WTC11 (cell line): ENCODE measurements at regions not wholly inside any gene's neighbourhood (a gene's known extent, or its start where the extent isn't known, plus 50 kb on each side); places are given as distances from the start of the nearest gene placed in this dataset.

Source experiments
- CBFB ChIP-seq: sonication (generic); formaldehyde crosslinking; IDR thresholded peaks from 2 replicates; pipeline ENCODE4 v1.8.1; 2022; ENCODE audit warnings: mild to moderate bottlenecking, low read depth, missing genetic modification reagents
- CTCF ChIP-seq: fragments of 200-600 bp; IDR thresholded peaks from 2 replicates; pipeline ENCODE4 v1.8.0; 2022; ENCODE audit warnings: antibody characterized with exemption
- FOXJ3 ChIP-seq: sonication (generic); formaldehyde crosslinking; IDR thresholded peaks from 2 replicates; pipeline ENCODE4 v1.9.0; 2021; ENCODE audit warnings: missing genetic modification reagents, mild to moderate bottlenecking, borderline replicate concordance
- MAX ChIP-seq: sonication (generic); formaldehyde crosslinking; IDR thresholded peaks from 2 replicates; pipeline ENCODE4 v1.8.0; 2022; ENCODE audit warnings: mild to moderate bottlenecking, missing genetic modification reagents
- ZBTB21 ChIP-seq: sonication (generic); formaldehyde crosslinking; IDR thresholded peaks from 2 replicates; pipeline ENCODE4 v1.8.1; 2023; ENCODE audit warnings: mild to moderate bottlenecking, missing genetic modification reagents, borderline replicate concordance
- ZNF512 ChIP-seq: sonication (generic); formaldehyde crosslinking; IDR thresholded peaks from 2 replicates; pipeline ENCODE4 v1.8.1; 2022; ENCODE audit warnings: missing genetic modification reagents, borderline replicate concordance

- TF ChIP-seq FOXJ3 (CRISPR knock-in tag) (no peak), ZBTB21 (CRISPR knock-in tag) (no peak), MAX (no peak), ZNF512 (CRISPR knock-in tag) (no peak), CTCF (no peak), CBFB (CRISPR knock-in tag) (no peak)
These were observed 154.0 kb upstream of the KCNG1 start for GRCh38 chr20:51176876-51177275.
